ENCODE measurements at regions not wholly inside any gene's neighbourhood (a gene's known extent, or its start where the extent isn't known, plus 50 kb on each side); places are given as distances from the start of the nearest gene placed in this dataset.

- no peaks in the 10 kb centered on the region for H3K79me2 ChIP-seq (ENCODE audit: control insufficient read depth, insufficient read depth, low read length)
- FAIRE-seq (no peak), DNase-seq (ENCODE audit: low read depth, low spot score) (no peak)
- no peaks in the 10 kb centered on the region for H3K9me1 ChIP-seq (replicated peaks; ENCODE audit: control insufficient read depth, extremely low read depth, insufficient read depth, low read length)
- CTCF ChIA-PET: no interaction called here
- no peak overlapping the region for H2AFZ ChIP-seq (ENCODE audit: low read depth, low read length)
- H3K9ac ChIP-seq (replicated peaks; ENCODE audit: extremely low read depth, insufficient read depth, low read length): no peak overlapping the region
- no peaks in the 10 kb centered on the region for H3K36me3 ChIP-seq (ENCODE audit: control insufficient read depth in 2 of 2, extremely low read depth in 1 of 2, insufficient read depth in 2 of 2, low read length in 2 of 2)
- dilution Hi-C loops (cut with MboI; ENCODE audit: extremely low pct_ligation_motif_present, low sequenced_read_pairs): no loop called here
- H3K27me3 ChIP-seq (ENCODE audit: control insufficient read depth in 2 of 2, insufficient read depth in 2 of 2, low read length in 2 of 2): no peaks in the 10 kb centered on the region
- BruUV-seq (replicated peaks): no TSS peak
- POLR2A ChIA-PET: no interaction called here
- H3K4me3 ChIP-seq (replicated peaks in 1 of 3; ENCODE audit: insufficient read depth in 1 of 3, low read depth in 1 of 3, low read length in 3 of 3): no peak overlapping the region
- no peaks in the 10 kb centered on the region for H4K20me1 ChIP-seq (replicated peaks; ENCODE audit: control insufficient read depth, extremely low read depth, insufficient read depth, low read length)
- no peaks in the 10 kb centered on the region for H3K9me3 ChIP-seq (replicated peaks; ENCODE audit: control insufficient read depth, insufficient read depth, low read length)
- peaks cover 6% of the 10 kb centered on the region for H3K4me1 ChIP-seq (ENCODE audit: control insufficient read depth, extremely low read depth, insufficient read depth, low read length)
- no peak overlapping the region for H3K27ac ChIP-seq (ENCODE audit: insufficient read depth, low read depth, low read length)
- no peak for TF ChIP-seq POLR2A (IDR thresholded peaks at IDR 0.05; ENCODE audit: low read depth, low read length)
- TF ChIP-seq MAX (IDR thresholded peaks at IDR 0.05; ENCODE audit: insufficient read depth, insufficient read length): no peak
- TF ChIP-seq POLR2AphosphoS5 (IDR thresholded peaks at IDR 0.05; ENCODE audit: insufficient read depth, low read depth, low read length): no peak
- no peak for TF ChIP-seq FOS (IDR thresholded peaks at IDR 0.05; ENCODE audit: borderline replicate concordance, insufficient read depth, low read length)
- TF ChIP-seq GATA2 (IDR thresholded peaks at IDR 0.05; ENCODE audit: insufficient read depth, insufficient read length, low read depth, low read length): no peak
- TF ChIP-seq EZH2 (IDR thresholded peaks at IDR 0.05; ENCODE audit: borderline replicate concordance, low read depth, low read length, severe bottlenecking): no peak
- TF ChIP-seq CTCF (IDR thresholded peaks at IDR 0.05; ENCODE audit: extremely low read depth in 1 of 2, insufficient read depth in 1 of 2, low read depth in 1 of 2, low read length in 2 of 2): no peak
- no peak for TF ChIP-seq MYC (IDR thresholded peaks at IDR 0.05; ENCODE audit: low read depth, low read length)
- TF ChIP-seq JUN (IDR thresholded peaks at IDR 0.05; ENCODE audit: borderline replicate concordance, insufficient read depth, insufficient read length, low read depth): no peak
- H3K4me2 ChIP-seq (ENCODE audit: insufficient read depth, low read length): no peak overlapping the region
- intact Hi-C loops (cut with micrococcal nuclease): no loop called here
Measured at GRCh38 chr12:19055589-19055988, 73.9 kb upstream of the PLEKHA5 start.
